DOHH2 (cell line): ENCODE measurements at regions not wholly inside any gene's neighbourhood (a gene's known extent, or its start where the extent isn't known, plus 50 kb on each side); places are given as distances from the start of the nearest gene placed in this dataset.

Source experiments
- H3F3A ChIP-seq: fragments of 200-600 bp; sonication (generic), shearing (Covaris generic); 2 replicates; pipeline ENCODE4 v1.6.0; 2016; ENCODE audit warnings: antibody characterized with exemption, mild to moderate bottlenecking; ENCODE audit not compliant: control insufficient read depth, insufficient read depth
- H3K27ac ChIP-seq: fragments of 200-600 bp; sonication (generic); 2 replicates; pipeline ENCODE4 v1.5.1; 2014; ENCODE audit warnings: low read depth, mild to moderate bottlenecking, low read length, moderate library complexity
- H3K27me3 ChIP-seq: fragments of 200-600 bp; sonication (generic); 2 replicates; pipeline ENCODE4 v1.6.1; 2014; ENCODE audit warnings: mild to moderate bottlenecking, low read length, mixed read lengths; ENCODE audit not compliant: control insufficient read depth
- H3K36me3 ChIP-seq: fragments of 200-600 bp; sonication (generic); 2 replicates; pipeline ENCODE4 v1.6.1; 2014; ENCODE audit warnings: mild to moderate bottlenecking, low read length, moderate library complexity, mixed read lengths; ENCODE audit not compliant: control insufficient read depth
- H3K4me1 ChIP-seq: fragments of 200-600 bp; sonication (generic); 2 replicates; pipeline ENCODE4 v1.6.1; 2014; ENCODE audit warnings: mild to moderate bottlenecking, low read length, mixed read lengths; ENCODE audit not compliant: control insufficient read depth
- H3K4me2 ChIP-seq: fragments of 200-600 bp; sonication (generic); 2 replicates; pipeline ENCODE4 v1.6.0; 2014; ENCODE audit warnings: mild to moderate bottlenecking, low read length, moderate library complexity
- H3K4me3 ChIP-seq: fragments of 200-600 bp; sonication (generic); 2 replicates; pipeline ENCODE4 v1.5.1; 2014; ENCODE audit warnings: mild to moderate bottlenecking, low read length, mixed read lengths
- H3K79me2 ChIP-seq: fragments of 200-600 bp; sonication (generic); 2 replicates; pipeline ENCODE4 v1.6.1; 2014; ENCODE audit warnings: mild to moderate bottlenecking, low read length, mixed read lengths; ENCODE audit not compliant: control insufficient read depth
- H3K9me2 ChIP-seq: fragments of 200-600 bp; sonication (generic); replicated peaks from 2 replicates; pipeline ENCODE4 v1.6.1; 2014; ENCODE audit warnings: mild to moderate bottlenecking, low read length, mixed read lengths; ENCODE audit not compliant: control insufficient read depth
- H3K9me3 ChIP-seq: fragments of 200-600 bp; sonication (generic); 2 replicates; pipeline ENCODE4 v1.6.1; 2014; ENCODE audit warnings: antibody characterized with exemption, low read length, mixed read lengths; ENCODE audit not compliant: control insufficient read depth, insufficient read depth
- H4K20me1 ChIP-seq: fragments of 200-600 bp; sonication (generic); 2 replicates; pipeline ENCODE4 v1.6.0; 2014; ENCODE audit warnings: low read depth, mild to moderate bottlenecking, antibody characterized with exemption, low read length, moderate library complexity; ENCODE audit not compliant: control insufficient read depth, insufficient read depth
- CTCF ChIP-seq: fragments of 200-600 bp; sonication (generic); IDR thresholded peaks from one replicate; pipeline ENCODE4 v1.5.1; 2014; ENCODE audit warnings: antibody characterized with exemption, mild to moderate bottlenecking, low read depth, low read length; ENCODE audit not compliant: poor library complexity, severe bottlenecking
- EZH2phosphoT487 ChIP-seq: fragments of 200-600 bp; sonication (generic); IDR thresholded peaks from 2 replicates; pipeline ENCODE4 v1.6.1; 2017; ENCODE audit warnings: borderline replicate concordance, mild to moderate bottlenecking, antibody characterized with exemption, low read length, moderate library complexity, mixed read lengths

GRCh38 chr3:102114264-102114979 lies 265.1 kb downstream of the NFKBIZ start:
- TF ChIP-seq EZH2phosphoT487 (no peak), CTCF (no peak)
- Histone ChIP-seq H3K4me3 (no peak overlapping the region), H3K27me3 (no peaks in the 10 kb centered on the region), H4K20me1 (no peaks in the 10 kb centered on the region), H3K4me1 (no peaks in the 10 kb centered on the region), H3K27ac (no peak overlapping the region), H3F3A (no peaks in the 10 kb centered on the region), H3K9me3 (no peaks in the 10 kb centered on the region), H3K36me3 (no peaks in the 10 kb centered on the region), H3K4me2 (no peak overlapping the region), H3K9me2 (no peaks in the 10 kb centered on the region), H3K79me2 (no peaks in the 10 kb centered on the region)

- Histone ChIP-seq H3K79me2 (no peaks in the 10 kb centered on the region), H3K27ac (no peak overlapping the region), H3F3A (no peaks in the 10 kb centered on the region), H3K36me3 (no peaks in the 10 kb centered on the region), H3K4me1 (no peaks in the 10 kb centered on the region; the same call in 1 of the 2 replicates), H4K20me1 (no peaks in the 10 kb centered on the region), H3K4me2 (no peak overlapping the region), H3K4me3 (no peak overlapping the region), H3K27me3 (no peaks in the 10 kb centered on the region), H3K9me3 (peaks cover 12% of the 10 kb centered on the region; the same call in 1 of the 2 replicates), H3K9me2 (no peaks in the 10 kb centered on the region)
- TF ChIP-seq EZH2phosphoT487 (no peak), CTCF (no peak)
Observed at GRCh38 chr3:102122527-102122926, 273.2 kb downstream of the NFKBIZ start.

GRCh38 chr3:102123590-102124190 lies 274.4 kb downstream of the NFKBIZ start:
- no peak for TF ChIP-seq EZH2phosphoT487
- H4K20me1 ChIP-seq = no peaks in the 10 kb centered on the region
- no peak overlapping the region for H3K27ac ChIP-seq
- no peak overlapping the region for H3K4me3 ChIP-seq
- H3K9me3 ChIP-seq = peaks cover 12% of the 10 kb centered on the region; the same call in 1 of the 2 replicates
- no peaks in the 10 kb centered on the region for H3K27me3 ChIP-seq
- no peaks in the 10 kb centered on the region for H3K79me2 ChIP-seq
- no peaks in the 10 kb centered on the region for H3F3A ChIP-seq
- no peaks in the 10 kb centered on the region for H3K9me2 ChIP-seq
- no peaks in the 10 kb centered on the region for H3K36me3 ChIP-seq
- H3K4me2 ChIP-seq = no peak overlapping the region
- H3K4me1 ChIP-seq = no peaks in the 10 kb centered on the region; the same call in 1 of the 2 replicates

DNA sequence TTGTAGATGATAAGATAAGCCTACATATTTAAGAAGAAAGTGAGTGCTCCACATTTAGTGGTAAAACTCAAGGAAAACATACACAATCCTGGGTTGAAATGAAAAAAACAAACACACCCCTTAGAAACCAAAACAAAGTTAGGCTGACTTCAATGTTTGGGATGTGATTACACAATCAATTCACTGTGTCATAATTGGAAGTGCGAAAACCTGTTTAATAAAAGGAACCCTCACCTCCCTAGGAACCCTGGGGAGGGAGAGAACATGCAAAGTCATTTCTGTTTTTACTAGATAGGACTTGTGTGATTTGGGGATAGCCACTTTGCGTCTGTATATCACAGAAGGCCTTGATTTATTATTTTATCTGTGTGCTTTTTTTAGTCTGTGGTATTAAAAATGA lies 275.0 kb downstream of the NFKBIZ start:
- Histone ChIP-seq H3K79me2 (no peaks in the 10 kb centered on the region), H3K36me3 (no peaks in the 10 kb centered on the region), H3K27ac (no peak overlapping the region), H4K20me1 (no peaks in the 10 kb centered on the region), H3K27me3 (no peaks in the 10 kb centered on the region), H3K9me3 (peaks cover 12% of the 10 kb centered on the region; the same call in 1 of the 2 replicates), H3K4me3 (no peak overlapping the region), H3K9me2 (no peaks in the 10 kb centered on the region), H3K4me2 (no peak overlapping the region), H3K4me1 (no peaks in the 10 kb centered on the region; the same call in 1 of the 2 replicates), H3F3A (no peaks in the 10 kb centered on the region)
- TF ChIP-seq EZH2phosphoT487 (no peak), CTCF (no peak)
